Globus pallidus (tissue), 1 donor: ENCODE measurements at regions not wholly inside any gene's neighbourhood (a gene's known extent, or its start where the extent isn't known, plus 50 kb on each side); places are given as distances from the start of the nearest gene placed in this dataset.
"Not testable (repeated sequence)": the region's sequence is repeated elsewhere in the genome, so short reads cannot be mapped to it uniquely, and the experiment has no call there.

Experiments
- DNase-seq: peaks from one replicate; pipeline ENCODE4 v3.0.0-alpha.2; 2015; ENCODE audit warnings: low spot score

GRCh38 chr4:154982187-154983047 is 201.3 kb downstream of the RBM46 start:
- DNase-seq: peak; percentile 35

GRCh38 chr4:154983714-154984113 is 202.6 kb downstream of the RBM46 start:
- DNase-seq: no peak

- DNase-seq: no peak
Measured at GRCh38 chr4:154984148-154984547, 203.1 kb downstream of the RBM46 start.

- no peak for DNase-seq
Measured at GRCh38 chr4:154984616-154985015, 203.5 kb downstream of the RBM46 start.

- no peak for DNase-seq
Measured at GRCh38 chr4:154985673-154986072, 204.6 kb downstream of the RBM46 start.

GRCh38 chr4:154988511-154988910 is 207.4 kb downstream of the RBM46 start:
- no peak for DNase-seq

- no peak for DNase-seq
Measured at GRCh38 chr4:154989511-154989910, 208.4 kb downstream of the RBM46 start.

GRCh38 chr4:154997866-154998265 is 210.6 kb upstream of the NPY2R start:
- DNase-seq: not testable (repeated sequence)

- DNase-seq: no peak
Measured at GRCh38 chr4:154998284-154998683, 210.2 kb upstream of the NPY2R start.

GRCh38 chr4:154998773-154999172 is 209.7 kb upstream of the NPY2R start:
- DNase-seq: no peak

GRCh38 chr4:154999950-155000578 is 208.4 kb upstream of the NPY2R start:
- DNase-seq: no peak

- DNase-seq: no peak
Measured at GRCh38 chr4:155001251-155001650, 207.2 kb upstream of the NPY2R start.

- no peak for DNase-seq
Measured at GRCh38 chr4:155005395-155006090, 202.9 kb upstream of the NPY2R start.

- no peak for DNase-seq
Measured at GRCh38 chr4:155007660-155008176, 200.7 kb upstream of the NPY2R start.

- no peak for DNase-seq
Measured at GRCh38 chr4:155008389-155008788, 200.0 kb upstream of the NPY2R start.

- DNase-seq: no peak
Measured at GRCh38 chr4:155009288-155009687, 199.1 kb upstream of the NPY2R start.

GRCh38 chr4:155010376-155010775 is 198.1 kb upstream of the NPY2R start:
- no peak for DNase-seq

- DNase-seq: no peak
Measured at GRCh38 chr4:155011163-155011780, 197.2 kb upstream of the NPY2R start.

- DNase-seq: no peak
Measured at GRCh38 chr4:155012469-155012868, 196.0 kb upstream of the NPY2R start.

GRCh38 chr4:155017426-155017825 is 191.0 kb upstream of the NPY2R start:
- no peak for DNase-seq

GRCh38 chr4:155025762-155026457 is 182.5 kb upstream of the NPY2R start:
- peak; percentile 10 for DNase-seq

GRCh38 chr4:155026715-155027114 is 181.7 kb upstream of the NPY2R start:
- no peak for DNase-seq
